ENCODE measurements at regions not wholly inside any gene's neighbourhood (a gene's known extent, or its start where the extent isn't known, plus 50 kb on each side); places are given as distances from the start of the nearest gene placed in this dataset.

DNA sequence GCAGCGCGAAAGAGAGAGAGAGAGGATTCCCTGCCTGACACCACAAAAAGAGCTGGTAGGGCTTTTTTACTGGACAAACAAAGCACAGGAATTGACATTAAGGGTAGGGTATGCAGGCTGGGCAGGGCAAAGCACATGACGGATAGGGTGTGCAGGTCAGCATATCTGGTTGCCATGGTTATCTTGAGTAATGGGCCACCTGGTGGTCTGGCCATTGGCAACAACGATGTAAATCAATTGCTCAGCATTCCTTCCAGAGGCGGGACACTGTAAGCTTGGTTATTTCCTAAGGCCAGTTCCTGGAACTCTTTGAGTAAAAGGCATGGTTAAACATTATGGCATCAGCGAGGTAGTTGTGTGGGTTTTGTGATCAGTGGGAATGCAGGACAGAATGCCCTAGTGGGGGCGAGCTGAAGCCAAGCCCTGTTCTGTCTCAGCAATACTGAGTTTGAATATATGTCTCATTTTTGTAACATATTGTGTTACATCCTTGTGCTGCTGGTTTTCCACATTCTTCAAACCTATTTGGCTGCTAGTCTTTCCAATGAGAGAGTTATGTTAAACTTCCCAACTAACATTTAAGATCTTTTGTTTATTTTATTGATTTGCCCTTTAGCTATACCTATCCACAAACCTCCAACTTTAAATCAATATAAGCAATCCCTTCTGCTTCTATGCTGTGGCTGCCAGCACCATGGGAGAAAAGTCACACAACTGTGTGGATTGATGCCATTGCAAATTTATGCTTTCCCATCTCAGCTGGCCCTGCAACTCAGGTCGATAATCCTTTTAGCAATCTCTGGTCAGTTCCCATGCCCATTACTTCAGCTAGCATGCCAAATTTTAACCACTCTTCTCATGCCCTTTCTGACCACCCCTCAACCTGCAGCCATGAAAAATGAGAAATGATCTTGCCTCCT lies 396.7 kb upstream of the PDE3A start:
- no peak for FAIRE-seq
- TF ChIP-seq POLR2AphosphoS5 (IDR thresholded peaks at IDR 0.05; ENCODE audit: low read depth, low read length), result no peak
- DNase-seq (ENCODE audit: insufficient read length), result no peak

DNA sequence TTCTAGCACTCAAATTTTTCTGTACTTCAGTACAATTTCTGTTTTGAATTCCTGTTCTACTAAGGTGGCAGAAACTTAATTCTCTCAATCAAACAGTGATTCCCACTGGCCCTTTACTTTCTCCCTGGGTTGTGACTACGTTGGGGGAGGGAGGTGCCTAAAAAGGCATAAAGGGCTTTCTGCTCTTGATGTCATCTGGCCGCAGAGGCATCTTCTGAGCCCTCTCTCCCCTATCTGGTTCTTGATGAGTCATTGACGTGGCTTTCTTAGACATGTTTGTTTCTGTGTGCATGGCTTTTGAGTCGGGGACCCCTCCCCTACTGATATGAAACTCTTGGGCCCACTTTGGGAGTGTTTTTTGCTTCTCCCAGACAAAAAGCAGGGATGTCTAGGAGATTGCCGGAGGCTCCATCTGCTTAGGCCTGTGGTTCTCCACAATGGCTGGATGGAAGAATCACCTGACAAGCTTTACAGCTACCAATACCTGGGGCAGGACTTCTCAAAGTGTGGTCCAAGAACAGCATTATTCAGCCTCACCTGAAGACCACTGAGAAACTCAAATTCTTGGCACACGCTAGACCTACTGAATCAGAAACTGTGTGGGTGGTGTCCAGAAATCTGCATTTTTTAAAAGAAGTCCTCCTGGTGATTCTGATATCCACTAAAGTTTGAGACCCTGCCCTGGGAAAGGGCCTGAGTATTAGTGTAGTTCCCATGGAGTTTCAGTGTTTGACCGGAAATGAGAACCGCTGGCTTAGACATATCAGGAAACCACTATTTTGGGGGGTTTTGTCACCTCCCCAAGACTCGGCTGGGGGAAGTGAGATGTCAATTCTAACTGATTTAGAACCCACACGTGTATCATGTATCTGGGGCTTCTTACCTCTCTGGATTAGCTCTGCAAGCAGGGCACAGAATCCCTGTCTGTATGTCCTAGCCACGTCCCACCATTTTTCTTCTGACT lies 395.7 kb upstream of the PDE3A start:
- TF ChIP-seq TAF1 (IDR thresholded peaks at IDR 0.05; ENCODE audit: borderline replicate concordance, low read depth, low read length) (no peak), POLR2A (IDR thresholded peaks at IDR 0.05; ENCODE audit: low read depth, low read length) (no peak), POLR2AphosphoS5 (IDR thresholded peaks at IDR 0.05; ENCODE audit: low read depth, low read length) (no peak)
- no peak for FAIRE-seq
- no peak for DNase-seq (ENCODE audit: insufficient read length)

DNA sequence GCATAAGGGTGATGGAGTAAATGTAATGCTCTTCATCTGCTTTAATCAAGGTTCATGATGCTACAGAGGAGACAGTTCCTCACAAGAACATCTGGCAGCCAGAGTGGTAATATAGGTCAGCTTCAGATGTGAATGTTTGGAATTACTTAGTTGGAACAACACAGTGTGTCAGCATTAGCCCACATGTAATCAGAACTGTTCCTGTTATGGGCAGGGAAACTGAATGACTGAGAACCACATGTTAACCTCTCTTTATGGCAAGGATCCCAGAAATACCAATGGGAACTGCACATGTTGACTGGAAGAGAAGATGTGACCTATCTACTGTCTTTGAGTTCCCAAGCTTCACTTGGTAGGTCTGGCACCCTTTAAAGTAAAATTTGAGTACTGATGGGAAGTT lies 390.1 kb upstream of the PDE3A start:
- DNase-seq (ENCODE audit: insufficient read length) (no peak), FAIRE-seq (no peak)
- TF ChIP-seq TAF1 (IDR thresholded peaks at IDR 0.05; ENCODE audit: borderline replicate concordance, low read depth, low read length), result no peak

DNA sequence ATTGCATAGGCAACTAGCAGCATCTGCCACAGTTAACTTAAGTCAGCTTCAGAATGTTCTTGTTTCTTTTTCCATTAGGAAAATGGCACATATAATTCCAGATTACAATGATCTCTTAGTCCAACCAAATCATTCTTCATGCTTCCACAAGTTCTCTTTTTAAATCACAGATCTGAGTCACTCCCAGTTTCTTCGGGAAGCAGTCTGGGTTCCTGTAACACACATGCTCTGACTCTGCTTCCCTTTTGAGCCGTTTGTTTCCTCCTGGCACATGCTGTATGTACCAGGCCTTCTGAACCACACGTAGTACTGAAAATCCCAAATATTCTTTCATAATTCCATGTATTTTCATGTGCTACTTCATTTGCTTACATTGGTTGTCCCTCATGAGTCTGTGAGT lies 388.8 kb upstream of the PDE3A start:
- TF ChIP-seq POLR2A (IDR thresholded peaks at IDR 0.05; ENCODE audit: low read depth, low read length), result no peak
- no peak for TF ChIP-seq TAF1 (IDR thresholded peaks at IDR 0.05; ENCODE audit: borderline replicate concordance, low read depth, low read length)
- TF ChIP-seq POLR2AphosphoS5 (IDR thresholded peaks at IDR 0.05; ENCODE audit: low read depth, low read length), result no peak
- DNase-seq (ENCODE audit: insufficient read length) (no peak), FAIRE-seq (no peak)

DNA sequence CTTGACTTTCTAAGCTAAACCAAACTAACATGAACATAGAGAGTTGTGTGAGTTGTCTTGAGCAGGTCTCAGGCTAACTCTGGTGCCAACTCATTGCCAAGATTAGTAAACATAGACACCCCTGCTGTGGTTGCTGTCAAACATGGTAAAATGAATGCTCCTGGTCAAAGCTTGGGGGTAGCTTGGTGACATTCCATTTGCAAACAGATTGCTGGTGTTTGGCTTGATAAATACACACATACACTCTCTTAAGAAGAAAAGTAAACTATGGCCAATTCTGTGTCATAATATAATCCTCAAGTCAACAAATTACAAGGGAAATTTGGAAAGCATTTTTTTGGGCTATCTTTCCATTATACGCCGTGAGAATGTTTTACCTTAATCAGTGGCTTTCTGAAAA lies 386.4 kb upstream of the PDE3A start:
- TF ChIP-seq POLR2AphosphoS5 (IDR thresholded peaks at IDR 0.05; ENCODE audit: low read depth, low read length), result no peak
- no peak for TF ChIP-seq POLR2A (IDR thresholded peaks at IDR 0.05; ENCODE audit: low read depth, low read length)
- no peak for TF ChIP-seq TAF1 (IDR thresholded peaks at IDR 0.05; ENCODE audit: borderline replicate concordance, low read depth, low read length)
- DNase-seq (ENCODE audit: insufficient read length) (no peak), FAIRE-seq (no peak)

DNA sequence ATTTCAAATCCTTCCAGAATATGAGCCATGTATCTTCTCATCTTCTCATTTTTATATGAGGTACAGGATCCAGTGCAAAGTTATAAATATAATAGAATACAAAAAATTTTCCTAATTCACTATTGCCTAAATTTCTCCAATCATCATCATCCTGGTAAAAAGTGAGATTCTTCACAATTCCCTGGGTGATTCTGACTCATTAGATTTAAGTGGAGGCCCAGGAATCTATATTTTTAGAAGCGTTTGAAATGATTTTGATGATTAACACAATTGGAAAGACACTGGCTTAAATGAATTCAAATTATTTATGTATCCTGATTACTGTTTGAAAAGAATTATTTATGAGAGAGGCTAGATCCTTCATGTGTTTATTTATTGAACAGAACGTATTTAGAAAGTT lies 380.3 kb upstream of the PDE3A start:
- DNase-seq (ENCODE audit: insufficient read length) (no peak), FAIRE-seq (no peak)
- TF ChIP-seq POLR2AphosphoS5 (IDR thresholded peaks at IDR 0.05; ENCODE audit: low read depth, low read length), result no peak
- TF ChIP-seq TAF1 (IDR thresholded peaks at IDR 0.05; ENCODE audit: borderline replicate concordance, low read depth, low read length), result no peak
- no peak for TF ChIP-seq POLR2A (IDR thresholded peaks at IDR 0.05; ENCODE audit: low read depth, low read length)

DNA sequence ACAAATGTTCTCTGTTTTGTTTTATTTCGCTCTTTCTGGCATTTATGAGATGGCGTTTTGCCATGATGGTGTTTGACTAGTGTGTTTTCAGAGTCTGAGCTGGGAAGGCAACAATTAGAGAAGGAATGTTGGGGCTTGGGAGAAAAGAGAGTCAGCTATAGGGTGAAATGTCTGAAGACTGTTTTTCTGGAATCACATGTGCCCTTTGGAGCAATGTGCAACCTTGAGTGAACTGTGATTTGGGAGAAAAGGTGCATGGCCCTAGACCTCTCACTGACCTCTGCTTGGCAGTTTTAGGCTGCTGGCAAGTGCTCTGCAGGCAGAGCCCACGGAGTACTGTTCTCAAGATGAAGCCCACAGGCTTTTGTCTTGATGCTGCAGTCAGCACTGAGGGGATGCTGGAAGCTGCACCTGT lies 379.9 kb upstream of the PDE3A start:
- DNase-seq (ENCODE audit: insufficient read length) (no peak), FAIRE-seq (no peak)
- TF ChIP-seq POLR2A (IDR thresholded peaks at IDR 0.05; ENCODE audit: low read depth, low read length), result no peak
- no peak for TF ChIP-seq POLR2AphosphoS5 (IDR thresholded peaks at IDR 0.05; ENCODE audit: low read depth, low read length)

DNA sequence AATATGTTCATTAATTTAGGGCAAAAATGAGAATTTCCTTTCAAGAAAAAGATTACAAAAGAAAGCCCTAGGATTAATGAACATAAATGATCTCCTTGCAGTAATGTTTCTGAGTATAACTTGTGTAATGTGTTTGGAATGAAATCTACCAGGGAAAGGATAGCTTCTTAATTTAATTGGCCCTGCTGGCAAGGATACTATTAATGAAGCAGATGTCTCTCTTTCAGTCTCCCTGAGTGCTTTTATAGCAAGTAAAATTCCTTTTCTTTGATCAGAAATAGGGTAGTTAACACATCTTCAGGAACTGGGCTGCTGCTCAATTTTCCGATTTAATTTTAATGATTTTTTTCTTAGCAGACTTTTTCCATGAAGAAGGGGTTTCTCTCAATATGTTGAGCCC lies 379.4 kb upstream of the PDE3A start:
- FAIRE-seq (no peak), DNase-seq (ENCODE audit: insufficient read length) (no peak)
- no peak for TF ChIP-seq POLR2A (IDR thresholded peaks at IDR 0.05; ENCODE audit: low read depth, low read length)
- no peak for TF ChIP-seq POLR2AphosphoS5 (IDR thresholded peaks at IDR 0.05; ENCODE audit: low read depth, low read length)
- no peak for TF ChIP-seq TAF1 (IDR thresholded peaks at IDR 0.05; ENCODE audit: borderline replicate concordance, low read depth, low read length)

DNA sequence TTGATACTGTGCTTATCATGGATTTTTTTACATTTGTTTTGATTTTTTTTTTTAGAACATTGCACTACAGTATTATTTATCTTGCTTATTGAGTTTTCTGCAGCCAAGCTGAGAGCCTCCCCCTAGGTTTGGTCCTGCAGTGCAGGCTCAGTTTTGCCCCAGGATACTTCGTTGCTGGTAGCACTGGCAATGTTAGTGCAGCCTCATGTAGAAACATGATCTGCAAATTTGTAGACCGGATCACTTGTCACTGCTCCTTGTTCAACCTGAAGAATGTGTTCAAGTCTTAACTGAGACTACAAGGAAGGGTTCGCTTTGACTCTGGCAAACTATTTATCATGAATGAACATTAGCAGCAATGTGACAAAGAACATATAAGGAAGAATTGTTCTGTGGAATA lies 377.2 kb upstream of the PDE3A start:
- no peak for FAIRE-seq
- TF ChIP-seq POLR2A (IDR thresholded peaks at IDR 0.05; ENCODE audit: low read depth, low read length) (no peak), POLR2AphosphoS5 (IDR thresholded peaks at IDR 0.05; ENCODE audit: low read depth, low read length) (no peak), TAF1 (IDR thresholded peaks at IDR 0.05; ENCODE audit: borderline replicate concordance, low read depth, low read length) (no peak)

DNA sequence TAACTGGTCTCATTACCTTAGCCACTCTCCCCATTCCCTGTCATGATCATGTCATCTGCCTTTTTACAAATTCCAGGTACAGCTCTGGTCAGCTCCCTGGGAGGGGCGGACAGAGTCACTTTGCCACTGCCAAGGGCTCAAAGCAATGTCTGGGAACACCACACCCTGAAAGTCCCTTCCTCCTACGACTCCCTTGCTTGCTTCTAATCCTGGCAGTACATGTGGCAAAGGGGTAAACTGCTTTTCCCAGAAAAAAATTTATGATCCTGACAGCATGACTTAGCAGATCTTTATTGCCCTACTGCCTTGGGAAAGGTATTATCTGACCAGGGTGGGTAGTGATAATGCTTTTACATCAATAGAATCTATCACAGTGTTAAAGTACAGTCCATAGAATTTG lies 376.0 kb upstream of the PDE3A start:
- FAIRE-seq, result no peak
- TF ChIP-seq POLR2A (IDR thresholded peaks at IDR 0.05; ENCODE audit: low read depth, low read length) (no peak), TAF1 (IDR thresholded peaks at IDR 0.05; ENCODE audit: borderline replicate concordance, low read depth, low read length) (no peak), POLR2AphosphoS5 (IDR thresholded peaks at IDR 0.05; ENCODE audit: low read depth, low read length) (no peak)

More for the DNA sequence above, 377.2 kb upstream of the PDE3A start:
- no peak for DNase-seq (ENCODE audit: insufficient read length)

DNA sequence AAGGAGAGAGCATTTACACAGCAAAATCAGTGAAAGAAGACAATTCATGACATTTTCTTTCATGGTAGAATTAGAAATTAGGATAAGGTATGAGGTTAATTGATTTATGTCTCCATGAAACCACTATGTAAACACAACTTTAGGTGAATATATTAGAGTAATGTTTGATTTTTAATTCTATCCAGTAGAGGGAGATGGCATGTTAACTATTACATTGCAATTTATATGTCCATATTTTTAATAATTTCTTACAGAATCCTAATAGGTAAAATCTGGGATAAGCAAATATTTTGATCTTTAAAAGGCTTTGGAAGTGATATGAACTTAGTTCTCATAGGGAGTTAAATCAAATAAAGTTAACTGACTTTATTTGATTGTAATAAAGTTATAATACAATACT lies 373.4 kb upstream of the PDE3A start:
- TF ChIP-seq POLR2AphosphoS5 (IDR thresholded peaks at IDR 0.05; ENCODE audit: low read depth, low read length) (no peak), TAF1 (IDR thresholded peaks at IDR 0.05; ENCODE audit: borderline replicate concordance, low read depth, low read length) (no peak), POLR2A (IDR thresholded peaks at IDR 0.05; ENCODE audit: low read depth, low read length) (no peak)
- FAIRE-seq (no peak), DNase-seq (ENCODE audit: insufficient read length) (no peak)

More for the DNA sequence above, 376.0 kb upstream of the PDE3A start:
- DNase-seq (ENCODE audit: insufficient read length), result no peak

Data from GM12892 (cell line).